Left lung (tissue), 4 donors: ENCODE measurements at regions not wholly inside any gene's neighbourhood (a gene's known extent, or its start where the extent isn't known, plus 50 kb on each side); places are given as distances from the start of the nearest gene placed in this dataset.

ENCODE experiments used
- ATAC-seq: fragments of 200-7000 bp; cut with Tn5 transposase; one replicate; pipeline ENCODE4 v1.9.1; 2020; ENCODE audit warnings: moderate library complexity
- DNase-seq, 4 donors: peaks; one replicate each; pipeline ENCODE4 v3.0.0-alpha.2; 2013 to 2020
- H3K27ac ChIP-seq, 2 donors: fragments of 200-600 bp; sonication (generic) in 1 of 2; one replicate each; pipeline versions ENCODE4 v1.5.0 to v1.8.0; 2020 to 2021
- H3K27me3 ChIP-seq, 2 donors: fragments of 200-600 bp; sonication (generic) in 1 of 2; one replicate each; pipeline versions ENCODE4 v1.5.0 to v1.8.0; 2020 to 2021
- H3K36me3 ChIP-seq, 2 donors: fragments of 200-600 bp; sonication (generic) in 1 of 2; one replicate each; pipeline versions ENCODE4 v1.5.0 to v1.8.0; 2020 to 2021
- H3K4me1 ChIP-seq, 2 donors: fragments of 200-600 bp; one replicate each; pipeline ENCODE4 v1.8.0; 2021
- H3K4me3 ChIP-seq, 2 donors: fragments of 200-600 bp; sonication (generic) in 1 of 2; one replicate each; pipeline versions ENCODE4 v1.5.0 to v1.8.0; 2020 to 2021; ENCODE audit warnings: mild to moderate bottlenecking in 1 of 2
- H3K9me3 ChIP-seq, 2 donors: fragments of 200-600 bp; sonication (generic) in 1 of 2; one replicate each; pipeline versions ENCODE4 v1.5.0 to v1.8.0; 2020 to 2021
- CTCF ChIP-seq, 2 donors: fragments of 200-600 bp; sonication (generic) in 1 of 2; IDR thresholded peaks; one replicate each; pipeline versions ENCODE4 v1.5.0 to v1.8.0; 2021; ENCODE audit warnings: antibody characterized with exemption in 2 of 2
- intact Hi-C, 2 donors: fragments of 100-400 bp; cut with DNase I; formaldehyde crosslinking; loops; one replicate each; pipeline versions ENCODE4 v1.11.2 to v1.14.2; 2022
- donor health status: DM: no; HTN: yes; CAD: no.
- donor health status: DM: no; HTN: no; CAD: no.

GRCh38 chr15:52924630-52925029 is 134.5 kb upstream of the ONECUT1 start:
- Histone ChIP-seq H3K4me1 (no peaks in the 10 kb centered on the region), H3K27ac (no peak overlapping the region), H3K4me3 (no peak overlapping the region), H3K9me3 (peaks cover 0 to 2% of the 10 kb centered on the region in 2 donors), H3K36me3 (no peaks in the 10 kb centered on the region), H3K27me3 (no peaks in the 10 kb centered on the region)
- ATAC-seq (no peak), DNase-seq (no peak)
- TF ChIP-seq CTCF (IDR thresholded peaks at IDR 0.05) = no peak
- intact Hi-C loops = no loop called here

- intact Hi-C loops = no loop called here
- Histone ChIP-seq H3K27ac (no peak overlapping the region), H3K27me3 (peaks cover 0 to 5% of the 10 kb centered on the region in 2 donors), H3K9me3 (peaks cover 0 to 2% of the 10 kb centered on the region in 2 donors), H3K4me1 (no peaks in the 10 kb centered on the region), H3K36me3 (no peaks in the 10 kb centered on the region), H3K4me3 (no peak overlapping the region)
- ATAC-seq (no peak), DNase-seq (no peak)
- TF ChIP-seq CTCF (IDR thresholded peaks at IDR 0.05) = no peak
These were observed 133.5 kb upstream of the ONECUT1 start for GRCh38 chr15:52923626-52924025.

- Histone ChIP-seq H3K4me1 (no peaks in the 10 kb centered on the region), H3K36me3 (no peaks in the 10 kb centered on the region), H3K4me3 (no peak overlapping the region), H3K9me3 (peaks cover 0 to 2% of the 10 kb centered on the region in 2 donors), H3K27ac (no peak overlapping the region), H3K27me3 (peaks cover 0 to 5% of the 10 kb centered on the region in 2 donors)
- no peak for ATAC-seq
- TF ChIP-seq CTCF (IDR thresholded peaks at IDR 0.05) = no peak
- DNase-seq = no peak
- intact Hi-C loops = no loop called here
These were observed 132.7 kb upstream of the ONECUT1 start for GRCh38 chr15:52922871-52923270.

- DNase-seq (no peak), ATAC-seq (no peak)
- peaks cover 0 to 3% of the 10 kb centered on the region in 2 donors for H3K9me3 ChIP-seq
- H3K4me3 ChIP-seq = no peak overlapping the region
- no peaks in the 10 kb centered on the region for H3K36me3 ChIP-seq
- TF ChIP-seq CTCF (IDR thresholded peaks at IDR 0.05) = no peak
- H3K4me1 ChIP-seq = no peaks in the 10 kb centered on the region
- intact Hi-C loops = no loop called here
- H3K27me3 ChIP-seq = no peaks in the 10 kb centered on the region
- H3K27ac ChIP-seq = no peak overlapping the region
These were observed 122.0 kb upstream of the ONECUT1 start for GRCh38 chr15:52912172-52912571.

- Histone ChIP-seq H3K27ac (no peak overlapping the region), H3K27me3 (no peaks in the 10 kb centered on the region), H3K9me3 (no peaks in the 10 kb centered on the region), H3K36me3 (no peaks in the 10 kb centered on the region), H3K4me1 (no peaks in the 10 kb centered on the region), H3K4me3 (no peak overlapping the region)
- no peak for TF ChIP-seq CTCF (IDR thresholded peaks at IDR 0.05)
- intact Hi-C loops = no loop called here
- ATAC-seq = no peak
- DNase-seq = no peak
These were observed 103.2 kb upstream of the ONECUT1 start for GRCh38 chr15:52893338-52893737.
